ENCODE measurements at regions not wholly inside any gene's neighbourhood (a gene's known extent, or its start where the extent isn't known, plus 50 kb on each side); places are given as distances from the start of the nearest gene placed in this dataset.

DNA sequence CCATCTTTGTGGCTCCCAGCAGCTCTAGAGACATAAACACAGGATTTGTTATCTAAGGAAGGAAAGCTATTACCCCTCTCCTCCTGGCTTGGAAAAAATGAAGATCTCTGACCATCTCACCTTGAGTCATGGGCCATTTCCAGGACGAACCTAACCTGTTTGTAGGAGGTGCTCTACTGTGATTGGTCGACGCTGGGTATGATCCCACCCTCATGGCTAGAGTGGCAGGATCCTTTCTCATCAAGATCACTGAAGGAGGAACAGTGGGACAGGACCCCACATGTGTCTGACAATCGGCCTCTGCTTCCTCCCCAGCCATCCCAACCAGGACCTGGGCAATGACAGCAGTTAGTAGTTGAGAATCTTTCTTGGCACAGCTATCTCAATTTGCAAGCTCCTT, 144.1 kb downstream of the EMX2 start:
- Mint-ChIP-seq H3K27ac (ENCODE audit: unreplicated experiment) (no peak overlapping the region), H3K4me1 (ENCODE audit: low read depth, unreplicated experiment) (peaks cover 9% of the 10 kb centered on the region), H3K27me3 (ENCODE audit: unreplicated experiment) (peaks cover 52% of the 10 kb centered on the region), H3K4me3 (ENCODE audit: low read depth, unreplicated experiment) (no peak overlapping the region), H3K36me3 (ENCODE audit: insufficient read depth, unreplicated experiment) (peaks cover 4% of the 10 kb centered on the region), H3K9me3 (ENCODE audit: low read depth, unreplicated experiment) (no peaks in the 10 kb centered on the region)
- TF ChIP-seq, protein P1, sequence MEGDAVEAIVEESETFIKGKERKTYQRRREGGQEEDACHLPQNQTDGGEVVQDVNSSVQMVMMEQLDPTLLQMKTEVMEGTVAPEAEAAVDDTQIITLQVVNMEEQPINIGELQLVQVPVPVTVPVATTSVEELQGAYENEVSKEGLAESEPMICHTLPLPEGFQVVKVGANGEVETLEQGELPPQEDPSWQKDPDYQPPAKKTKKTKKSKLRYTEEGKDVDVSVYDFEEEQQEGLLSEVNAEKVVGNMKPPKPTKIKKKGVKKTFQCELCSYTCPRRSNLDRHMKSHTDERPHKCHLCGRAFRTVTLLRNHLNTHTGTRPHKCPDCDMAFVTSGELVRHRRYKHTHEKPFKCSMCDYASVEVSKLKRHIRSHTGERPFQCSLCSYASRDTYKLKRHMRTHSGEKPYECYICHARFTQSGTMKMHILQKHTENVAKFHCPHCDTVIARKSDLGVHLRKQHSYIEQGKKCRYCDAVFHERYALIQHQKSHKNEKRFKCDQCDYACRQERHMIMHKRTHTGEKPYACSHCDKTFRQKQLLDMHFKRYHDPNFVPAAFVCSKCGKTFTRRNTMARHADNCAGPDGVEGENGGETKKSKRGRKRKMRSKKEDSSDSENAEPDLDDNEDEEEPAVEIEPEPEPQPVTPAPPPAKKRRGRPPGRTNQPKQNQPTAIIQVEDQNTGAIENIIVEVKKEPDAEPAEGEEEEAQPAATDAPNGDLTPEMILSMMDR (IDR thresholded peaks at IDR 0.05; ENCODE audit: unreplicated experiment), result no peak
- no peak for DNase-seq
- CTCF ChIA-PET, result no interaction called here
- no TSS peak for BruUV-seq (replicated peaks)
- intact Hi-C loops (cut with micrococcal nuclease; ENCODE audit: unreplicated experiment), result no loop called here

GRCh38 chr10:117688358-117688757, 145.8 kb downstream of the EMX2 start:
- Mint-ChIP-seq H3K4me1 (ENCODE audit: low read depth, unreplicated experiment) (peaks cover 9% of the 10 kb centered on the region), H3K27ac (ENCODE audit: unreplicated experiment) (no peak overlapping the region), H3K27me3 (ENCODE audit: unreplicated experiment) (peaks cover 70% of the 10 kb centered on the region), H3K9me3 (ENCODE audit: low read depth, unreplicated experiment) (no peaks in the 10 kb centered on the region), H3K4me3 (ENCODE audit: low read depth, unreplicated experiment) (no peak overlapping the region), H3K36me3 (ENCODE audit: insufficient read depth, unreplicated experiment) (peaks cover 4% of the 10 kb centered on the region)
- no TSS peak for BruUV-seq (replicated peaks)
- TF ChIP-seq, protein P1 (IDR thresholded peaks at IDR 0.05; ENCODE audit: unreplicated experiment), result no peak
- intact Hi-C loops (cut with micrococcal nuclease; ENCODE audit: unreplicated experiment), result no loop called here
- CTCF ChIA-PET, result no interaction called here
- no peak for DNase-seq

GRCh38 chr10:117689566-117689965, 147.0 kb downstream of the EMX2 start:
- Mint-ChIP-seq H3K9me3 (ENCODE audit: low read depth, unreplicated experiment) (no peaks in the 10 kb centered on the region), H3K4me1 (ENCODE audit: low read depth, unreplicated experiment) (peaks cover 9% of the 10 kb centered on the region), H3K4me3 (ENCODE audit: low read depth, unreplicated experiment) (no peak overlapping the region), H3K27ac (ENCODE audit: unreplicated experiment) (no peak overlapping the region), H3K36me3 (ENCODE audit: insufficient read depth, unreplicated experiment) (peaks cover 4% of the 10 kb centered on the region), H3K27me3 (ENCODE audit: unreplicated experiment) (peaks cover 72% of the 10 kb centered on the region)
- TF ChIP-seq, protein P1 (IDR thresholded peaks at IDR 0.05; ENCODE audit: unreplicated experiment), result no peak
- DNase-seq, result no peak
- no TSS peak for BruUV-seq (replicated peaks)
- intact Hi-C loops (cut with micrococcal nuclease; ENCODE audit: unreplicated experiment), result no loop called here
- CTCF ChIA-PET, result no interaction called here

DNA sequence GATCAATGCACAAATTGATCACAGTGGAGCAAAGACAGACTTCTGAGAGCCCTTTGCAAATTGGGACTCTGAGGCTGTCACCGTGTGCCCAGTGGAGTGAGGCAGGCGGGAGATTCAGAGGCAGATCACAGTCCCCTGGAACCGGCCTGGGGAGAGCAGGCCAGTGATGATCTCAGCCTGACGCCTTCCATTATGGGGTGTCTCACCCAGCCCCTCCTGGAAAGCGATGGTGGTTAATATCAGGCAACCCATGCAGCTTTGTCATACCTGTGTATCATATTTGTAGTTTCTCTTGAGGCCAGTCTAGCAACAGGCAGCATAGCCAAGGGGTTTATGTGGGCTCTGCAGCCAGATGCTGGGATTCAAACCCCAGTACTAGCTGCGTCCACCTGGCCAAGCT, 147.8 kb downstream of the EMX2 start:
- Mint-ChIP-seq H3K36me3 (ENCODE audit: insufficient read depth, unreplicated experiment) (peaks cover 3% of the 10 kb centered on the region), H3K27ac (ENCODE audit: unreplicated experiment) (no peak overlapping the region), H3K9me3 (ENCODE audit: low read depth, unreplicated experiment) (no peaks in the 10 kb centered on the region), H3K4me3 (ENCODE audit: low read depth, unreplicated experiment) (no peak overlapping the region), H3K27me3 (ENCODE audit: unreplicated experiment) (peaks cover 66% of the 10 kb centered on the region), H3K4me1 (ENCODE audit: low read depth, unreplicated experiment) (peaks cover 5% of the 10 kb centered on the region)
- DNase-seq, result no peak
- intact Hi-C loops (cut with micrococcal nuclease; ENCODE audit: unreplicated experiment), result no loop called here
- CTCF ChIA-PET, result no interaction called here
- TF ChIP-seq, protein P1 (IDR thresholded peaks at IDR 0.05; ENCODE audit: unreplicated experiment), result no peak
- no TSS peak for BruUV-seq (replicated peaks)

GRCh38 chr10:117694190-117694589, 151.6 kb downstream of the EMX2 start:
- Mint-ChIP-seq H3K9me3 (ENCODE audit: low read depth, unreplicated experiment) (no peaks in the 10 kb centered on the region), H3K27me3 (ENCODE audit: unreplicated experiment) (peaks cover 49% of the 10 kb centered on the region)
- CTCF ChIA-PET, result no interaction called here

More at GRCh38 chr10:117694190-117694589, 151.6 kb downstream of the EMX2 start:
- H3K27ac Mint-ChIP-seq (ENCODE audit: unreplicated experiment), result no peak overlapping the region
- intact Hi-C loops (cut with micrococcal nuclease; ENCODE audit: unreplicated experiment), result no loop called here
- H3K4me1 Mint-ChIP-seq (ENCODE audit: low read depth, unreplicated experiment), result no peaks in the 10 kb centered on the region
- H3K36me3 Mint-ChIP-seq (ENCODE audit: insufficient read depth, unreplicated experiment), result no peaks in the 10 kb centered on the region
- H3K4me3 Mint-ChIP-seq (ENCODE audit: low read depth, unreplicated experiment), result no peak overlapping the region
- DNase-seq, result no peak
- TF ChIP-seq, protein P1 (IDR thresholded peaks at IDR 0.05; ENCODE audit: unreplicated experiment), result no peak
- no TSS peak for BruUV-seq (replicated peaks)

Measured in Calu3 (cell line).